Mesendoderm (in vitro differentiated cells): ENCODE measurements at regions not wholly inside any gene's neighbourhood (a gene's known extent, or its start where the extent isn't known, plus 50 kb on each side); places are given as distances from the start of the nearest gene placed in this dataset.

ENCODE experiments used
- DNase-seq: peaks from one replicate; pipeline ENCODE4 v3.0.0; 2013
- H2AK5ac ChIP-seq: 2 replicates; pipeline ENCODE4 v1.6.1; 2013; ENCODE audit warnings: low read length, inconsistent platforms
- H2BK120ac ChIP-seq: 2 replicates; pipeline ENCODE4 v1.6.1; 2013; ENCODE audit warnings: low read depth, mild to moderate bottlenecking, low read length, moderate library complexity, mixed read lengths
- H2BK15ac ChIP-seq: replicated peaks from 2 replicates; pipeline ENCODE4 v1.6.1; 2013; ENCODE audit warnings: low read depth, mild to moderate bottlenecking, moderate library complexity
- H2BK5ac ChIP-seq: 2 replicates; pipeline ENCODE4 v1.6.1; 2013; ENCODE audit warnings: low read length, inconsistent platforms
- H3K18ac ChIP-seq: 2 replicates; pipeline ENCODE4 v1.6.1; 2013; ENCODE audit warnings: mild to moderate bottlenecking, low read length, mixed read lengths
- H3K23ac ChIP-seq: one replicate; pipeline ENCODE4 v1.6.1; 2013; ENCODE audit warnings: low read length
- H3K27ac ChIP-seq: 2 replicates; pipeline ENCODE4 v1.5.1; 2013; ENCODE audit warnings: low read depth, mild to moderate bottlenecking, inconsistent platforms, low read length, moderate library complexity
- H3K27me3 ChIP-seq: 2 replicates; pipeline ENCODE4 v1.6.1; 2013; ENCODE audit warnings: low read length, control low read depth, mild to moderate bottlenecking, inconsistent platforms; ENCODE audit not compliant: insufficient read depth, poor library complexity
- H3K36me3 ChIP-seq: 2 replicates; pipeline ENCODE4 v1.6.1; 2013; ENCODE audit warnings: low read length, inconsistent platforms; ENCODE audit not compliant: control insufficient read depth, insufficient read depth
- H3K4ac ChIP-seq: one replicate; pipeline ENCODE4 v1.6.1; 2013; ENCODE audit warnings: low read depth, mild to moderate bottlenecking, low read length, moderate library complexity
- H3K4me1 ChIP-seq: 2 replicates; pipeline ENCODE4 v1.6.1; 2013; ENCODE audit warnings: low read depth, low read length, inconsistent platforms; ENCODE audit not compliant: control insufficient read depth
- H3K4me2 ChIP-seq: 2 replicates; pipeline ENCODE4 v1.6.1; 2013; ENCODE audit warnings: low read length
- H3K4me3 ChIP-seq: 2 replicates; pipeline ENCODE4 v1.5.1; 2013; ENCODE audit warnings: mild to moderate bottlenecking, low read length
- H3K56ac ChIP-seq: one replicate; pipeline ENCODE4 v1.6.1; 2013; ENCODE audit warnings: low read length
- H3K79me1 ChIP-seq: 2 replicates; pipeline ENCODE4 v1.6.1; 2013; ENCODE audit warnings: low read length, inconsistent platforms
- H3K79me2 ChIP-seq: 2 replicates; pipeline ENCODE4 v1.6.1; 2013; ENCODE audit warnings: mild to moderate bottlenecking, low read length; ENCODE audit not compliant: control insufficient read depth, insufficient read depth
- H3K9ac ChIP-seq: 2 replicates; pipeline ENCODE4 v1.6.1; 2013; ENCODE audit warnings: low read length, inconsistent platforms
- H4K5ac ChIP-seq: one replicate; pipeline ENCODE4 v1.6.1; 2013; ENCODE audit warnings: low read length
- H4K8ac ChIP-seq: one replicate; pipeline ENCODE4 v1.6.1; 2013; ENCODE audit warnings: low read depth, mild to moderate bottlenecking, control low read depth, low read length, moderate library complexity
- WGBS: extraction: QIAGEN DNeasy Blood & Tissue Kit; methylation state at CpG from one replicate; pipeline ENCODE4 v1.1.7; 2013; ENCODE audit warnings: low lambda C conversion rate, missing lambda C conversion rate; ENCODE audit not compliant: insufficient coverage; ENCODE audit errors: extremely low coverage; 5-methylcytosine and 5-hydroxymethylcytosine counted together

DNA sequence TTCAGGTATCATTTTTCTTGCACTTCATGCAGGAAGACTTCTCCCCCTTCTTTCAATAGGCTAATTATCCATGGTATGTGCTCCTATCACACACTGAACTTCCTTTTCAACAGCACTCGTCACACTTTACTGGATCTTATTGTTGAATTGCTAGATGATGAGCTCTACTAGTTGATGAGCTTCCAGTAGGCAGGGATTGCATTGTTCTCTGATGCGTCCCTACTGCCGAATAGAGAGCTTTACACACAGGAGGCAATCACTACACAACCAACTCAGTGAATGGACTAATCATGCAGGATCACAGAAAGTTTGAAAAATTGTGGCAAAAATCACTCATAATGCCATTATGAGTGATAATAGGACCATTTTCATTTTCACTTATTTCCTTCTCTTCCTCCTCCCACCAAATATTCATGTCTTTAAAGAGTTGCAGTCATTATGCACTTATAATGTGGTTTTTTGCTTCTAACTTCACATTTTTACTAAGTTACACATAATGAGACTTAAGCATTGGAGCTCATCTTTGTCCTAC, 128.1 kb upstream of the ZNF648 start:
- no peak overlapping the region for H3K18ac ChIP-seq
- H2BK5ac ChIP-seq = no peak overlapping the region
- no peaks in the 10 kb centered on the region for H3K27me3 ChIP-seq
- no peaks in the 10 kb centered on the region for H3K79me2 ChIP-seq
- no peaks in the 10 kb centered on the region for H3K4me1 ChIP-seq
- no peak overlapping the region for H3K4me2 ChIP-seq
- peak; percentile 7 for DNase-seq
- no peak overlapping the region for H3K27ac ChIP-seq
- no peaks in the 10 kb centered on the region for H3K36me3 ChIP-seq
- no peak overlapping the region for H3K4ac ChIP-seq
- H3K4me3 ChIP-seq = no peak overlapping the region
- no peak overlapping the region for H4K5ac ChIP-seq
- H2BK120ac ChIP-seq = no peak overlapping the region
- H4K8ac ChIP-seq = no peak overlapping the region
- H3K23ac ChIP-seq = no peak overlapping the region
- WGBS = no CpG with 5 or more reads among the region's 3 CpGs
- no peak overlapping the region for H2AK5ac ChIP-seq
- H2BK15ac ChIP-seq = no peak overlapping the region
- H3K79me1 ChIP-seq = no peaks in the 10 kb centered on the region
- no peak overlapping the region for H3K9ac ChIP-seq
- H3K56ac ChIP-seq = no peak overlapping the region

DNA sequence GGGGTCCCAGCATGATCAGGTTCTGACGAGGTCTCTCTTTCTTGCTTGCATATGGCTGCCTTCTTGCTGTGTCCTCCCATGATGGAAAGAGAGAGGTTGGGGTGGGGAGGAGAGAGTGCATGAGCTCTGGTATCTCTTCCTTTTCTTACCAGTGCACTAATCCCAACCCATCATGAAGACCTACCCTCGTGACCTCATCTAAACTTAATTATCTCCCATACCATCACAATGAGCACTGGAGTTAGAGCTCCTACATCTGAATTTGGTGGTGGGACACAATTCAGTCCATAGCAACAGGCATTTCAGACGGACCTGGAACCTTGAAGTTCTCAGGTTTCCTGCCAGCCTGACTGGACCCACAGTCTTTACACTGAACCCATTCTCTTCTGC, 125.2 kb upstream of the ZNF648 start:
- Histone ChIP-seq H3K56ac (no peak overlapping the region), H4K8ac (no peak overlapping the region), H2AK5ac (no peak overlapping the region), H3K27me3 (no peaks in the 10 kb centered on the region), H3K79me1 (no peaks in the 10 kb centered on the region), H2BK5ac (no peak overlapping the region), H3K4me1 (no peaks in the 10 kb centered on the region), H2BK15ac (no peak overlapping the region), H3K18ac (no peak overlapping the region), H3K27ac (no peak overlapping the region), H3K4ac (no peak overlapping the region), H4K5ac (no peak overlapping the region), H2BK120ac (no peak overlapping the region), H3K36me3 (no peaks in the 10 kb centered on the region), H3K9ac (no peak overlapping the region), H3K4me3 (no peak overlapping the region), H3K79me2 (no peaks in the 10 kb centered on the region), H3K23ac (no peak overlapping the region), H3K4me2 (no peak overlapping the region)
- DNase-seq = no peak
- no CpG with 5 or more reads among the region's 3 CpGs for WGBS

DNA sequence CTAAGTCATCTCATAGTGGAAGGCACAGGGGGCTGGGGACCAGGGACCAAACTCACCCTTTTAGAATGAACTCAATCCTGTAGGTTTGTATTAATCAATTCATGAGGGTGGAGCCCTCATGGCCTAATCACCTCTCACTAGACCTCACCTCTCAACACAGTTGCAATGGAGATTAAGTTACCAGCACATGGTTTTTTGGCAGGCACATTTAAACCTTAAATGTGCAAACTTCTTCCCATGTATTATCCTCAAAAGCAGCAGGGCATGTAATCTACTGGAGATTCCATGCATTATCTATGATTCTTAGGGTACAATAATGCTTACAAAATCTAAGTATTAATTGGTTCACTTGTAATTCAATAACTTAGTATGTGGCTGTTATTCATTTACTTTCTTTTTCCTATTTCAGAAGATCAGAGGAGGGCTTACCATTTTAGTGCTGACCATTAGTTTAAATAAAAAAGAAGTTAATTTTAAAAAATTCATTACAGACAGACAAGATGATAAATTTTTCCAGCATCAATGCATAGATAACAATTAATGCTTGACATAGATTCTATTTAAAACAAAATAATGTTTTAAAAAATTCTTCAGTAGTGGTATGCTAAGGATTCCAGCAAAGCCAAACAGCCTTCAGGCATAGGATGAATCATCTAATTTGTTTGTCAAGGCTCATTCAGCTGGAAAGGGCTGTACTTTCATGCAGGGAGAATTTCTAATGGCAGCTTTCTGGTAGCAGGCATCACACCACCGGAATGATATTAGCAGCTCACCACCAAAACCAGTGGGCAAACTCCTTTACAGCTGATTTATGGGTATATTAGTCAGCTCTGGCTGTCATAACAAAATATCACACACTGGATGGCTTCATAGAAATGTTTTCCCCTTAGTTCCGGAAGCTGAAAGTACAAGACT, 124.6 kb upstream of the ZNF648 start:
- no peak overlapping the region for H3K27ac ChIP-seq
- DNase-seq = peak; percentile 47
- H3K36me3 ChIP-seq = no peaks in the 10 kb centered on the region

DNA sequence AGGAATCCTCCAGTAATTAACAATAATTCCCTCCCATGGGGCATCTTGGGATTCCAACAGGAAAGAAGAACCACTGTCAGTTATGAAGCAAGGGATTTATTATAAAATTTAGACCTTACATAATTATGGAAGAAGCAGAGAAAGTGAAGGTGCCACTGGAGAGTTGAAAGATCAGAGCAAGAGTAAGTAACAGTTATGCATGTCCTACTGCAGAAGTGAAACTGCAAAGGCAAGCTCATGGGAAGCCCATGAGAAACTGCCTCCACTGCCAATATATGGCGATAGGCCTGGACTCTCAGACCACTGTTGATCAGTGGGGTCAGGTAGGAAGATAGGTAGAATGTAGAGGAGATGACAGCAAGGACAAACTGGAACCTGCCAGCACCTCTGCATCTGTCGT, 123.6 kb upstream of the ZNF648 start:
- no peak overlapping the region for H3K56ac ChIP-seq
- H3K4me3 ChIP-seq = no peak overlapping the region
- H3K9ac ChIP-seq = no peak overlapping the region
- no peak overlapping the region for H4K5ac ChIP-seq
- H3K23ac ChIP-seq = no peak overlapping the region
- no peak overlapping the region for H2BK15ac ChIP-seq
- H2BK5ac ChIP-seq = no peak overlapping the region
- no CpG with 5 or more reads among the region's 2 CpGs for WGBS
- no peak overlapping the region for H3K18ac ChIP-seq
- H3K4me1 ChIP-seq = no peaks in the 10 kb centered on the region
- no peak overlapping the region for H2BK120ac ChIP-seq
- H3K79me1 ChIP-seq = no peaks in the 10 kb centered on the region
- no peak overlapping the region for H3K4me2 ChIP-seq
- H3K27ac ChIP-seq = no peak overlapping the region
- no peaks in the 10 kb centered on the region for H3K36me3 ChIP-seq
- no peak overlapping the region for H2AK5ac ChIP-seq
- H3K4ac ChIP-seq = no peak overlapping the region
- H3K27me3 ChIP-seq = no peaks in the 10 kb centered on the region
- DNase-seq = no peak
- H3K79me2 ChIP-seq = no peaks in the 10 kb centered on the region
- H4K8ac ChIP-seq = no peak overlapping the region

More for the DNA sequence above, 124.6 kb upstream of the ZNF648 start:
- Histone ChIP-seq H3K56ac (no peak overlapping the region), H3K23ac (no peak overlapping the region), H2BK15ac (no peak overlapping the region), H3K4me2 (no peak overlapping the region), H3K18ac (no peak overlapping the region), H2BK5ac (no peak overlapping the region), H3K79me1 (no peaks in the 10 kb centered on the region), H4K5ac (no peak overlapping the region), H3K27me3 (no peaks in the 10 kb centered on the region), H2BK120ac (no peak overlapping the region), H3K4me3 (no peak overlapping the region), H4K8ac (no peak overlapping the region), H2AK5ac (no peak overlapping the region), H3K4ac (no peak overlapping the region), H3K79me2 (no peaks in the 10 kb centered on the region), H3K4me1 (no peaks in the 10 kb centered on the region), H3K9ac (no peak overlapping the region)
- no CpG with 5 or more reads among the region's 2 CpGs for WGBS

DNA sequence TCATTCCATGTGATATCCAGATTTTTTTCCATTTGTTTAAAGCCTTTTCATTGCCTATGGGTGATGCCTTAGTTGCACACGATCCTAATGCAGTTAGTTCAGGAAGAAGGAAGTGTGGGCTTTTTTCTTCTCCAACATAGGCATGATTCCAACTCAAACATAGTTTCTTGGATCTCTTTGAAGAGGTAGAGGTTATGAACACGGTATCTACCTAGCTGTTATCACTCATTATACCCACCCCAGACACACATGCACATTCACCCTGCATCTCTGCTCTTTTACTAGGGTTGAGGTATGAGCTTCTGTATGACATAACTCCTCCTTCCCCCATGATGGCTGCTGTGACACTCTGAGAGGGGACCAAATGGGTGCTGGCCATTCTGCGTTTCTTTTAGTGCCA, 122.1 kb upstream of the ZNF648 start:
- H3K9ac ChIP-seq = no peak overlapping the region
- no peak overlapping the region for H3K4me3 ChIP-seq
- H3K23ac ChIP-seq = no peak overlapping the region
- no peak overlapping the region for H4K5ac ChIP-seq
- no peak overlapping the region for H2AK5ac ChIP-seq
- no peak overlapping the region for H2BK15ac ChIP-seq
- H3K79me1 ChIP-seq = no peaks in the 10 kb centered on the region
- DNase-seq = no peak
- WGBS = no CpG with 5 or more reads among the region's 3 CpGs
- no peak overlapping the region for H3K18ac ChIP-seq
- H3K4ac ChIP-seq = no peak overlapping the region
- no peaks in the 10 kb centered on the region for H3K79me2 ChIP-seq
- H3K36me3 ChIP-seq = no peaks in the 10 kb centered on the region
- no peak overlapping the region for H3K56ac ChIP-seq
- H2BK120ac ChIP-seq = no peak overlapping the region
- H3K27me3 ChIP-seq = no peaks in the 10 kb centered on the region
- no peak overlapping the region for H4K8ac ChIP-seq
- H3K4me2 ChIP-seq = no peak overlapping the region
- H3K4me1 ChIP-seq = no peaks in the 10 kb centered on the region
- no peak overlapping the region for H2BK5ac ChIP-seq
- H3K27ac ChIP-seq = no peak overlapping the region

DNA sequence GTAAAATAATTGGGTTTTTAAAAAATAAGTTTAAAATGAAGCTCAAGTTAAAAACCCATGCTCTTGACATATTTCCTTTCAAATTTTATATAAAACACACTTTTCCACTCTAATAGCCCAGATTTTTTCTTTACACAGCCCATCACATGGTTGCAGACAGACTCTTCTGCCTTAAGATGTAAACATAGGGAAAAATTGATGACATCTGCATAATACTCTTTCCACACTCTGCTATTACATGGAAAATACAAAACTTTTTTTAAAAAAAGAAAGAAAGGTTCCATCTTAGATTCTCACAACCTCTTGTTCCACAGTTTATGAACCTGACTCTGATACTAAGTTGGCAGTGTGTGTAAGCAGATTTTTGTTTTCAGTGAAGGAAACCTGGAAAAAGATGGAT, 120.8 kb upstream of the ZNF648 start:
- Histone ChIP-seq H2BK15ac (no peak overlapping the region), H3K4me1 (no peaks in the 10 kb centered on the region), H3K56ac (no peak overlapping the region), H4K5ac (no peak overlapping the region), H2BK120ac (no peak overlapping the region), H3K9ac (no peak overlapping the region), H3K4me3 (no peak overlapping the region), H4K8ac (no peak overlapping the region), H2AK5ac (no peak overlapping the region), H3K79me2 (no peaks in the 10 kb centered on the region), H3K79me1 (no peaks in the 10 kb centered on the region), H3K23ac (no peak overlapping the region), H3K4me2 (no peak overlapping the region), H3K27me3 (no peaks in the 10 kb centered on the region), H3K27ac (no peak overlapping the region), H3K36me3 (no peaks in the 10 kb centered on the region), H3K4ac (no peak overlapping the region), H2BK5ac (no peak overlapping the region), H3K18ac (no peak overlapping the region)
- DNase-seq = no peak
